Mammary epithelial cell (primary cell): ENCODE measurements at regions not wholly inside any gene's neighbourhood (a gene's known extent, or its start where the extent isn't known, plus 50 kb on each side); places are given as distances from the start of the nearest gene placed in this dataset.

Source experiments
- CTCF ChIP-seq, 2 donors: IDR thresholded peaks in 1 of 2; conservative IDR thresholded peaks in 1 of 2; 2 replicates each; pipeline ENCODE4 v1.5.1; 2011 to 2012; ENCODE audit warnings: inconsistent platforms in 2 of 2, low read length in 2 of 2, mild to moderate bottlenecking in 2 of 2, control low read depth in 1 of 2, low read depth in 1 of 2; ENCODE audit not compliant: insufficient read depth in 1 of 2; ENCODE audit errors: extremely low read depth in 1 of 2
- EZH2 ChIP-seq: IDR thresholded peaks from 2 replicates; pipeline ENCODE4 v1.6.1; 2012; ENCODE audit warnings: low read length, inconsistent platforms, borderline replicate concordance

- TF ChIP-seq CTCF (conservative IDR thresholded peaks at IDR 0.05 in 1 of 2, IDR thresholded peaks at IDR 0.05 in 1 of 2; ENCODE audit: extremely low read depth in 1 of 2, insufficient read depth in 1 of 2, low read depth in 1 of 2, low read length in 2 of 2) (no peak), EZH2 (no peak)
Measured at GRCh38 chr4:31052519-31052918, 332.4 kb downstream of the PCDH7 start.
